ENCODE measurements at regions not wholly inside any gene's neighbourhood (a gene's known extent, or its start where the extent isn't known, plus 50 kb on each side); places are given as distances from the start of the nearest gene placed in this dataset.

- TF ChIP-seq TAF1 (IDR thresholded peaks at IDR 0.05; ENCODE audit: borderline replicate concordance, low read depth, low read length) (no peak), CTCF (IDR thresholded peaks at IDR 0.05) (no peak), MXI1 (IDR thresholded peaks at IDR 0.05; ENCODE audit: low read depth, low read length) (no peak), USF2 (IDR thresholded peaks at IDR 0.05; ENCODE audit: borderline replicate concordance, low read depth, low read length) (no peak), MAX (IDR thresholded peaks at IDR 0.05; ENCODE audit: low read depth) (no peak), EZH2phosphoT487 (IDR thresholded peaks at IDR 0.05; ENCODE audit: borderline replicate concordance, low read depth) (no peak), POLR2AphosphoS5 (IDR thresholded peaks at IDR 0.05; ENCODE audit: low read depth, low read length) (no peak), TEAD4 (IDR thresholded peaks at IDR 0.05; ENCODE audit: borderline replicate concordance, insufficient read depth) (no peak), RCOR1 (IDR thresholded peaks at IDR 0.05; ENCODE audit: low read length) (no peak), GATA2 (CRISPR knock-in tag; IDR thresholded peaks at IDR 0.05) (no peak)
These were observed 405.8 kb downstream of the FAM170A start for GRCh38 chr5:120035181-120035580.
